Mesothelial cell of epicardium (in vitro differentiated cells): ENCODE measurements at regions not wholly inside any gene's neighbourhood (a gene's known extent, or its start where the extent isn't known, plus 50 kb on each side); places are given as distances from the start of the nearest gene placed in this dataset.

ENCODE experiments used
- DNase-seq, 2 experiments: peaks; one replicate each; pipeline ENCODE4 v3.0.0; 2021; ENCODE audit warnings: low spot score in 2 of 2; ENCODE audit not compliant: unreplicated experiment in 2 of 2
- H3K27ac Mint-ChIP-seq: 2 replicates; pipeline ENCODE4 v1.8.0; 2021; ENCODE audit warnings: mixed read lengths
- H3K27me3 Mint-ChIP-seq: 2 replicates; pipeline ENCODE4 v1.8.0; 2021; ENCODE audit warnings: low read depth, mixed read lengths
- H3K36me3 Mint-ChIP-seq: 2 replicates; pipeline ENCODE4 v1.8.0; 2021; ENCODE audit warnings: mixed read lengths
- H3K4me1 Mint-ChIP-seq: 2 replicates; pipeline ENCODE4 v1.8.0; 2021; ENCODE audit warnings: mixed read lengths
- H3K4me3 Mint-ChIP-seq: 2 replicates; pipeline ENCODE4 v1.8.0; 2021; ENCODE audit warnings: mild to moderate bottlenecking, moderate library complexity, mixed read lengths
- H3K9me3 Mint-ChIP-seq: 2 replicates; pipeline ENCODE4 v1.8.0; 2021; ENCODE audit warnings: mixed read lengths
- TF ChIP-seq, protein P1 (sequence below): fragments of 200-600 bp; sonication (generic); IDR thresholded peaks from one replicate; pipeline ENCODE4 v1.5.0; 2021; ENCODE audit warnings: antibody characterized with exemption; ENCODE audit not compliant: unreplicated experiment

DNA sequence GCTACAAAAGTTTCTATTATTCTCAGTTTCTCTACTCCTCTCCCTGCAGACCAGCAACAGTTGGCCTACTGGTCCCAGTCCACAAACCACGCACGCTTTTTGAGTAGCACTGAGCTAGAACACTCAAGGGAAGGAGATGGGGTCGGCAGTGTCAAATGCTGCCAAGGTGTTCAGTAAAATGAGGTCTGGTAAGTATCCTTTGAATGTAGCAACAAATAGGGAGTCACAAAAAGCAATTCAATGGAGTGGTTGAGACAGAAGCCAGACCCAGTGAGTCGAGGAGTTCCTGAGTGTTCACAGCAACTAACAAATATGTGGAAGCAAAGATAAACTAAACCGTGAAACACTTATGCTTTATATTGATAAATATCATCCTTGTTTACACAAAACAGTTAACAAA is 355.7 kb downstream of the MID1IP1 start:
- no peaks in the 10 kb centered on the region for H3K27me3 Mint-ChIP-seq
- H3K27ac Mint-ChIP-seq, result no peak overlapping the region
- peaks cover 44% of the 10 kb centered on the region for H3K4me1 Mint-ChIP-seq
- peaks cover 19% of the 10 kb centered on the region for H3K9me3 Mint-ChIP-seq
- TF ChIP-seq, protein P1, sequence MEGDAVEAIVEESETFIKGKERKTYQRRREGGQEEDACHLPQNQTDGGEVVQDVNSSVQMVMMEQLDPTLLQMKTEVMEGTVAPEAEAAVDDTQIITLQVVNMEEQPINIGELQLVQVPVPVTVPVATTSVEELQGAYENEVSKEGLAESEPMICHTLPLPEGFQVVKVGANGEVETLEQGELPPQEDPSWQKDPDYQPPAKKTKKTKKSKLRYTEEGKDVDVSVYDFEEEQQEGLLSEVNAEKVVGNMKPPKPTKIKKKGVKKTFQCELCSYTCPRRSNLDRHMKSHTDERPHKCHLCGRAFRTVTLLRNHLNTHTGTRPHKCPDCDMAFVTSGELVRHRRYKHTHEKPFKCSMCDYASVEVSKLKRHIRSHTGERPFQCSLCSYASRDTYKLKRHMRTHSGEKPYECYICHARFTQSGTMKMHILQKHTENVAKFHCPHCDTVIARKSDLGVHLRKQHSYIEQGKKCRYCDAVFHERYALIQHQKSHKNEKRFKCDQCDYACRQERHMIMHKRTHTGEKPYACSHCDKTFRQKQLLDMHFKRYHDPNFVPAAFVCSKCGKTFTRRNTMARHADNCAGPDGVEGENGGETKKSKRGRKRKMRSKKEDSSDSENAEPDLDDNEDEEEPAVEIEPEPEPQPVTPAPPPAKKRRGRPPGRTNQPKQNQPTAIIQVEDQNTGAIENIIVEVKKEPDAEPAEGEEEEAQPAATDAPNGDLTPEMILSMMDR, result no peak
- no peaks in the 10 kb centered on the region for H3K36me3 Mint-ChIP-seq
- no peak overlapping the region for H3K4me3 Mint-ChIP-seq
- DNase-seq, result no peak

DNA sequence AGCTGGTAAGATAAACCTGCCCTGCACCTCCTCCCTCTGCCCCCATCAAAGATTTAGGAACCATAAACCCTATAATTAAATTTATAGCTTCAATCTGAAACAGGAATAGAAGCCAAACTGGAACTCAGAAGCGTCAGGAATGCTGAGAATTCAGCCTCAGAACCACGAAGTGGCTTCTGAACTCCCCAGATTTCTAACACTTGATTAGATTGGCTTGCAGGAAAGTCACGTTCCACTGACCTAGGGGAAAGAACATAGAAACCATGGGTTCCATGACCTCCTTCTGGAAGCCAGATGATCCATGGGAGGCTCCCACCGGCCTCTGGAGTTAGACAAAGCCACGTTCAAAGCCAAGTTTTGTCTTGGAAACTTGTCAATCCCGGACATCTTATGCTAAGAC is 356.5 kb downstream of the MID1IP1 start:
- Mint-ChIP-seq H3K27ac (no peak overlapping the region), H3K4me3 (no peak overlapping the region), H3K4me1 (peaks cover 41% of the 10 kb centered on the region), H3K36me3 (no peaks in the 10 kb centered on the region), H3K27me3 (peaks cover 2% of the 10 kb centered on the region), H3K9me3 (peaks cover 16% of the 10 kb centered on the region)
- TF ChIP-seq, protein P1, result no peak
- no peak for DNase-seq

DNA sequence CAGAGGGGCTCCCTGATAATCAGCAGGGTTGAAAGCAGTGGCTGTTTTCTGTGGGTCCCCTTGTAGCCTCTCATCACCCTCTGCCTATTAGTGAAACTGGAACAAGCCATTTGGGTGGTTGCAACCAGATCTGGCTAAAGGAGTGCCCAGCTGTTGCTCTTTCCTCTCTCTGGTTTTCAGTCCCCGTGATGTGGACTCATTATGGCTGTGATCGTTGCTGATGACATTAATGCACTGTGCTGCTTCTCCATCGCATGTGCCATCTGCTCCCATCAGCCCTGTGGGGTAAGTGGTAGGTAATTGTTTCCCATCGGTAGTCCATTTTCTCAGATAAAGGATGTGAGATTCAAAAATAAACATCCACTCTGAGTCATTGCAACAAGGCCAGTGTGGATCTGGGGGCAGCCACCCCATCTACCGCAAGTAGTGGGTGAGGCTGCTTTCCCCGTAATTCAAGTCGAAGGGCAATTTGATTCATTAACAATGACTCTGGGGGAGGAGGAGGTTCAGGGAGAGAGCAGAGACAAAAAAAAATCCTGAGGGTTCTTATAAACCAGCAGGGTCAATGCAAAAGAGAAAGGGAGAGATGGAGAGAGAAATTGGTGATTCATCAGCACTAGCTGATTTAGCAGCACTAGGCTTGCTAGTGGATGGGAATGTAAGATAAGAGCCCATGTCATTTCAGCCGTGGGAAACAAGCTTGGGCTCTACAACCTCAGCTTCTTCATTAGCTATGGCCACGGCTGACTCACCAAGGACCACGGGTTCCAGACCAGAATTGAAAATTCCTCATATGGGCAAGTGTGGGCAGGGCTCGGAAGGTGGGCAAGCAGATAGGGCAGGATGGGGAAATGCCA is 357.8 kb downstream of the MID1IP1 start:
- Mint-ChIP-seq H3K4me1 (peaks cover 41% of the 10 kb centered on the region), H3K36me3 (no peaks in the 10 kb centered on the region), H3K4me3 (no peak overlapping the region), H3K27ac (peak overlapping the region; percentile 73), H3K9me3 (peaks cover 19% of the 10 kb centered on the region), H3K27me3 (peaks cover 10% of the 10 kb centered on the region)
- no peak for DNase-seq
- TF ChIP-seq, protein P1, result no peak

DNA sequence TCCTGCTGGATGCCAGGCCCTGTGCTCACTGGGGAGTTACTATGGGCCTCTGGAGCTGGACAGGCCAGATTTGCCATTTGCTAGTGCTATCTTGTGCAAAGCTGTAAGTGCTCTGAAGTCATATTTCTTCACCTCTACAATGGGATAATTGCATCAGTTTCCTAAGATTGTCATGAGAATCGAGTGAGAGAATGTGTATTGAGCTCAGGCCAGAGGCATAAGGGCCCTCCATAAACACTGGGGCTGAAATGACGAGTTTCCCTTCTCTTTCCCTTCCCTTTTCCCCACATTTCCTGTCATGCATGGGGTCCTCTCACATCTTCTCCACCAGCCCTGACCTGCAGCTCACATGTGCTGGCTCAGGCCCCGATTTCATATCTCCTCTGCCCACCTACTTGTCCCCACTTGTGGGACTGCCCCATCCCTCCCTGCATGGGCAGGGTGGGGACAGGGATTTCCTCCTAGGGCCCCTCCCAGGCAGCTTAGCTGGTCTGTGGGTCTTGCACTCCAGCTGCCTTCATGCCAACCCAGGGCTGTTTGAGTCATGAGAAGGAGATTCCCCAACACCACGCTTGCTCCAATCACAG is 358.8 kb downstream of the MID1IP1 start:
- peaks cover 14% of the 10 kb centered on the region for H3K9me3 Mint-ChIP-seq
- H3K4me1 Mint-ChIP-seq, result peaks cover 41% of the 10 kb centered on the region
- H3K27ac Mint-ChIP-seq, result no peak overlapping the region
- peaks cover 14% of the 10 kb centered on the region for H3K27me3 Mint-ChIP-seq
- no peak for DNase-seq
- no peak overlapping the region for H3K4me3 Mint-ChIP-seq
- no peaks in the 10 kb centered on the region for H3K36me3 Mint-ChIP-seq
- TF ChIP-seq, protein P1, result no peak

DNA sequence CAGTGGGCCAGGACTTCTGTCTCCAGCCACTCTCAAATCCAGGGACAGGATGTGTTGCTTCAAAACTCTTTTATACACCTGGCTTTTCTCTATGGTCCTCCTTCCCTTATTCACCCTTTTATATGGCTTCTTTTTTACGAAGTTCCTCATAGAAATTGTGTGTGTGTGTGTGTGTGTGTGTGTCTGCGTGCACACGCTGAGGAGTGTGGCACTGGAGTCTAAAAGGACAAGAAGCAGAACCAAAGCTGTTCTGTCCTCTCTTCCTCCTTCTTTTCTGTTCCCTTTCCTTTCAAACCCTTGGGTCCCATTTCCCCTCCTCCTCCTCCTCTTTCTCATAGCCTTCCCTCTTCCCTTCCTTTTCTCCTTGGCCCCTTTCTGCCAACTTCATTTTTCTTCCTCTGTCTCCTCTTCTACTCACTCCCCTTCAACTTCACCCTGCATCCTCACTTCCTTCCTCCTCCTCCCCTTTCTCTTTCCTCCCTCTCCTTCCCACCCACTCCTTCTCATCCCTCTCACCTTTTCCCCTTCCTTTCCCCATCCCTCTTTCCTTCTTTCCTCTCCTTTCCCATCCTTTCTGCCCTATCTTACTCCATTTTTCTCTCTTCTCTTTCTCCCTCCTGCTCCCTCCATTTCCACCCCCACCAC is 360.5 kb downstream of the MID1IP1 start:
- H3K4me3 Mint-ChIP-seq, result no peak overlapping the region
- H3K27ac Mint-ChIP-seq, result no peak overlapping the region
- TF ChIP-seq, protein P1, result no peak
- no peaks in the 10 kb centered on the region for H3K36me3 Mint-ChIP-seq
- H3K4me1 Mint-ChIP-seq, result peaks cover 34% of the 10 kb centered on the region
- peaks cover 16% of the 10 kb centered on the region for H3K27me3 Mint-ChIP-seq
- H3K9me3 Mint-ChIP-seq, result peaks cover 13% of the 10 kb centered on the region
- DNase-seq, result no peak
